HG02588 (cell line): ENCODE measurements at regions not wholly inside any gene's neighbourhood (a gene's known extent, or its start where the extent isn't known, plus 50 kb on each side); places are given as distances from the start of the nearest gene placed in this dataset.

ENCODE experiments used
- ATAC-seq: cut with Tn5 transposase; IDR thresholded peaks from one replicate; pipeline ENCODE4 v1.9.1; 2021; ENCODE audit warnings: mild to moderate bottlenecking, moderate library complexity; ENCODE audit not compliant: unreplicated experiment

- ATAC-seq = no peak
These were observed 183.7 kb downstream of the INO80D start for GRCh38 chr2:205902041-205902899.

GRCh38 chr2:205901491-205901890 lies 184.5 kb downstream of the INO80D start:
- no peak for ATAC-seq

GRCh38 chr2:205898744-205899143 lies 187.2 kb downstream of the INO80D start:
- no peak for ATAC-seq

DNA sequence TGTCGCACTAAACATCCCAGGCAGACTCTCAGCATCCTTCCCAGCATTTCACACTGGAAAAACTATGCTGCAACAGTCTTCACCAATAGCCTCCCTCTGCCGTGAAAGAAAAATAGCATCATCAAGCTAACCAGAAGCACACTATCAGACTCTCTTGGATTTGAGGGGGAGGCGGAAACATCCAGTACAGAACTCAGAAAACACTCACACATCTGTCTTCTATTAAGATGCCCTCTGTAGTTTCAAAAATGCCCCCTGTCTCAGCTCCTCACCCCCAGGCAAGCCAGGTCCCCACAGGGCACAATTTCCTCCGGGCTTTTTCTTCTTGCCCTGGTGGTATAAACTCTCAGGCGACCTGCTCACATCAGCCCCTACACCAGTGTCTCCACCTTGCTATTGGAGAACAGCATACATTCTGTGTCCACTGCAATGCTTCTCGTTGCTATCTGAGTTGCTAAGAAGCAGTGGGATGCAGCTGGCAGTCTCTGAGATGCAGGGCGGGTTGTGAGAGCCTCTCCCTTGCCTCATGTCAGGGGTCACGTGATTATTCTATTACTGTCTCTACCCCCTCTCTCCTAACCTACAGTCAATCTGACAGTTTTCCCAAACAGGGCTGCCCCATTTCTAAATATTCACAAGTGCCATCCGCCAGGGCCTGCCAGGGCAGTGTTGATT lies 189.9 kb downstream of the INO80D start:
- no peak for ATAC-seq

- no peak for ATAC-seq
These were observed 193.2 kb downstream of the INO80D start for GRCh38 chr2:205892665-205893259.

- ATAC-seq = no peak
These were observed 193.7 kb downstream of the INO80D start for GRCh38 chr2:205892251-205892655.

DNA sequence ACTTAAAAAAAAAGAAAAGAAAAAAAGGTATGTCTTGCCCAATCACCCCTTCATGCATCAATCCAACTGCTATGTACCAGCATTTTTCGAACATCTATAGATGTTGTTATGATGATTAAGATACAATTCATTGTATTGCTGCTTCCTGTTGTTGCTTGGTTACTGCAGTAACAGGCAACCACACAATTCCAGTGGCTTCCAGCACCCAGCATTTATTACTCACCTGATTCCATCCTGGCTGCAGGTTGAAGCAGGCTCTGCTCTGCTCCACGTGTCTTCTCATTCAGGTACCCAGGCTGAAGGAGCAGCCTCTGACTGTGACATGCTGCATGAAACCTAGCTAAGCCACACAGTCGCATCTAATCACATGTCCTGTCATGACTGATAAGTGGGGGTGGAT lies 196.9 kb downstream of the INO80D start:
- no peak for ATAC-seq

DNA sequence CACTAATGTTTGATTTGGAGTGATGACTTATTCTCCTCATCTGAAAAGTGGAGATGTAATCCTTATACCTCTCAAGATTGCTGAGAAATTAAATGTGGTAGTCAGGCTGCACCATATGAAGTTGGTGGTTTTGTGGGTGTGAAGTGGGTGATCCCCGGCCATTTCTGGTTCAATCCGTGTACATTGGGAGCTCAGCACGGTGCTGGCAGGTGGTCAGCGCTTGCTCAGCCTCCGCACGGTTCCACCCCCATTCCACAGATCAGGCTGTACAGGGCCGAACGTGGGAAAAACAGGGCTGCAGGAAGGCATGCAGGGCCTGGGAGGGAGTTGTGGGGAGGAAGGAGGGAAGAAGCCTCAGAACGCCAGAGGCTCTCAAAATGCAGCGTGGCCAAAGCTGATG lies 198.3 kb downstream of the INO80D start:
- no peak for ATAC-seq

GRCh38 chr2:205885492-205886099 lies 200.4 kb downstream of the INO80D start:
- no peak for ATAC-seq

- ATAC-seq = no peak
These were observed 201.7 kb downstream of the NRP2 start for GRCh38 chr2:205883965-205884364.

DNA sequence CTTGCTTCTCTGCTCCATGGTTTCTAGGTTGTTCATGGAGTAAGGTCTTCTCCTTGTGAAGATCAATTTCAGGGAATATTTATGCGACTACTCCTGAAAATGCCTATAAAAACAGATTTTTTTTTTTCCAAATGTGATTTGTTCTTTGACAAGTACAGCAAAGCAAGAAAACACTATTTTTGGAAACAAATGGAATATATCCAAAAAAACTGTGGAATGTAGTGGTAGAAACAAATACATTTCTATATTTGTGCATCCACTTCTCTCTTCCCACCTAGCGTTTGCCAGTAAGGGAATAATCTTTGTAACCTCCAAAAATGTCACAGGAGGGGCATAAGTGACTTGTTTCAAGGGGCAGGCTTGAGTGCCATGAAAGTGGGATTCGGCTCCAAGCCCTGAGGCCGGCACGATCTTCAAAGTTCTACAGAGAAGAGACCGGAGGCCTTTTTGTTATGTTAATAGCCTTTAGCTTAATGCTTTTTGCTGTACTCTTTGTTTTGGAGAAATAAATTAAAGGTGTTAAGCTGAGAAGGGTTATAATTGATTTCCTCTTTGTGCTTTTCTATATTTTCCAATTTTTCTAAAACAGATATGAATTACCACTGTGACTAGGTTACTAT lies 200.6 kb downstream of the NRP2 start:
- no peak for ATAC-seq

DNA sequence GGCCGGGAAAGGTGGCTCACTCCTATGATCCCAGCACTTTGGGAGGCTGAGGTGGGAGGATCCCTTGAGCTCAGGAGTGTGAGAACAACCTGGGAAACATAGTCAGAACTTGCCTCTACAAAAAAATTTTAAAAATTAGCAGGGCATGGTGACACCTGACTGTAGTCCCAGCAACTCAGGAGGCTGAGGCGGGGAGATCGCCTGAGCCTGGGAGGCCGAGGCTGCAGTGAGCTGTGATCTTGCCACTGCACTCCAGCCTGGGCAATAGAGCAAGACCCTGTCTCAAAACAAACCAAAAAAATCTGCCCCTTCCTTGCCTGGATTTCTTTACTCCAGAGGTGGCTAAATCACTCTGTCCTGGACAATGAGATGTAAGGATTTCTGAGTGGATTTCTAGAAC lies 197.7 kb downstream of the NRP2 start:
- no peak for ATAC-seq

- ATAC-seq = no peak
These were observed 196.9 kb downstream of the NRP2 start for GRCh38 chr2:205878999-205879762.

GRCh38 chr2:205877496-205877895 lies 195.2 kb downstream of the NRP2 start:
- ATAC-seq = no peak

DNA sequence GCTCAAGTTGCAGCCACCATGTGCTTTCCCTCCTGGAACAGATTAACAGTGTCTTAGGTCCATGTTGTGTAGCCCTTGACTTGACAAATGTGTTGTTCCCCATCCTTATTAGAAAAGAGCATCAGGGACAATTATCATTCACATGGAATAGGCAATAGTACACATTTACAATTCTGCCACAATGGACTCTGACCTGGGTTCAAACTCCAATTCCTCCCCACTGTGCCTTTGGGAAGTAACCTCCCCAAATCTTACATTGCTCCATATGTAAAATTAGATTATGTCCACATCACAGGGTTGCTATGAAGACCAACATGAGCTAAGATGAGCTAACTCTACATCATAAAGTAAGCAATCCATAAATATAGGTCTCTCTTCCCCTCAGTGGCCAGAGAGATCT lies 193.8 kb downstream of the NRP2 start:
- ATAC-seq = no peak

DNA sequence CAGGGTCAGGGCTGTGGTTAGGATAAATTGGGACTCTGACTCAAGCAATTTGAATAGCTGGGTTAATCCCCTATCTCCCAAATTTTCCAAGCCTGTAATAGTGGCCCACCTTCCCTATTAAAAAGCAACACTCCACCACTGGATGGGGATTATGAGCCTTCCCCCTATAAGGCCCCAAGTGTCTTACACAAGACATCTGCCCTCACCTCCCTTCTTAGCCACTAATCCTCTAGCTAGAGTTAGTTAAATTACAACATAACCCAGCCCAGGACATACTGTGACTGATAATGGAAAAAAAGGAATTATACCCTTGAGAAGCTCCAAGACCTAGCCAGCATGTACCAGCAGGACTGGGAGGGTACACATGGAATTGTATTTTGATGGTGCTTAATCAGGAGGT lies 190.4 kb downstream of the NRP2 start:
- ATAC-seq = no peak

- no peak for ATAC-seq
These were observed 187.1 kb downstream of the NRP2 start for GRCh38 chr2:205869439-205869838.

DNA sequence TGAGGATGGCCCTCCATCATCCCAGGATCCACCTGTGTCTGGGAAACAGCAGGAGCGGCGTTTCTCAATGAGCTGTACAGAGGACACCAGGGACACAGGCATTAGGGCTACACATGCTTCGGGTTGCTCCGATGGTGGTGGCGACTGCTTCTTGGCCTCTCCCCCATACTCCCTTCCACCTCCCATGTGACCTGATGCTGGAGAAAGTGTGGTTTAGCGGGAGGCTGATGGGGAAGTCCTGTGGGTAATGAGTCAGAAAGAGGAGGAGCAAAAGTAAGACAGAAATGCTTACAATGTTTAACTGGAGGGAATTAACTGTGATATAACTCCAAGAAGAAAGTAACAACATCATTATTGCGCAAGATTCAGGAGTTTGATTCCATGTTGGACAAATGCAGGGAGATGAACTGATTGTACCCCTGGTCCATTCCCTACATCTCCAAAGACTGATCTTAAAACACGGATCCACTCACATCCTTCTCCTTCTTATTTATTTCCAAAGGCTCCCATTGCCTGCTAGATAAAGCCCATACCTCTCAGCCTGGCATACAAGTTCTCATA lies 186.6 kb downstream of the NRP2 start:
- ATAC-seq = peak; percentile 67

DNA sequence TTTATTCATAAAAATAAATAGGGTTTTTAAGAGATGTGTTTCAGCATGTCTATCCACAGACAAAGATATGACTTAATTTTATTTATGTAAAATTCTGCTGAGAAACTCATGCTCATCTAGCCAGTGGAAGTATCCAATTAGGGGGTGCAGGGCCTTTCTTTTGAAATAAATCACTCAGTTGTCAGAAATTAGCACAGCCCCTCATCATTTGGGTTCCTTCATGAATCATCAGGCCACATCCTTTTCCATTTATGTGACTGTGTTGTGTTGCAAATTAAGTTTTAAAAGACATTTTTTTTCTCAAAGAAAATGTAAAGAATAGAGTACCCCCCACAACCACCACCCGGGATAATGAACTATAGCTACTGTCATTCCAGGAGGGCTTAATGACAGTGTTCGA lies 185.8 kb downstream of the NRP2 start:
- ATAC-seq = no peak

GRCh38 chr2:205867371-205867770 lies 185.1 kb downstream of the NRP2 start:
- no peak for ATAC-seq
